ENCODE measurements at regions not wholly inside any gene's neighbourhood (a gene's known extent, or its start where the extent isn't known, plus 50 kb on each side); places are given as distances from the start of the nearest gene placed in this dataset.

DNA sequence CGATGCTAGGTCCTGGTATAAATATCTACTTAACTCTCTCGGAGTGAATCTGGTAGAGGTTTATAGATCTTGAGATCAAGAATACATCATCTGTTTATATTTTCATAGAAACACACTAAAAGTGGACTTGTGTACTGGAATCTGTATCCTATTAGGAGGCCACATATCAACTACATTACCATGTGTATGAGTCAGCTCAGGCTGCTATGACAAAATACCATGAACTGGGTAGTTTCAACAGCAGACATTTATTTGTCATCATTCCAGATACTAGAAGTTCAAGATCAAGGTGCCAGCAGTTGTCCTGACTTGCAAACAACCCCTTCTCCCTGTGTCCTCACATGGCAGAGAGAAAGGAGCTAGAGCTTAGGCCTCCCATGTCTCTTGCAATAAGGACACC lies 113.9 kb upstream of the PFKP start:
- Histone ChIP-seq H3K4me3 (no peak overlapping the region), H3K9me3 (no peaks in the 10 kb centered on the region), H3K27ac (no peak overlapping the region), H3K4me1 (no peaks in the 10 kb centered on the region), H3K36me3 (ENCODE audit: insufficient read depth in 1 of 2, low read depth in 1 of 2) (no peaks in the 10 kb centered on the region), H3K27me3 (ENCODE audit: insufficient read depth in 3 of 3, low read length in 2 of 3) (peaks cover 0 to 18% (median 0%) of the 10 kb centered on the region in 3 donors)
- ATAC-seq (no peak), DNase-seq (no peak)
- 84 to 92% (median 86%) methylated on average over 2 of the region's 2 CpGs for WGBS, 3 donors
- TF ChIP-seq, protein P1, sequence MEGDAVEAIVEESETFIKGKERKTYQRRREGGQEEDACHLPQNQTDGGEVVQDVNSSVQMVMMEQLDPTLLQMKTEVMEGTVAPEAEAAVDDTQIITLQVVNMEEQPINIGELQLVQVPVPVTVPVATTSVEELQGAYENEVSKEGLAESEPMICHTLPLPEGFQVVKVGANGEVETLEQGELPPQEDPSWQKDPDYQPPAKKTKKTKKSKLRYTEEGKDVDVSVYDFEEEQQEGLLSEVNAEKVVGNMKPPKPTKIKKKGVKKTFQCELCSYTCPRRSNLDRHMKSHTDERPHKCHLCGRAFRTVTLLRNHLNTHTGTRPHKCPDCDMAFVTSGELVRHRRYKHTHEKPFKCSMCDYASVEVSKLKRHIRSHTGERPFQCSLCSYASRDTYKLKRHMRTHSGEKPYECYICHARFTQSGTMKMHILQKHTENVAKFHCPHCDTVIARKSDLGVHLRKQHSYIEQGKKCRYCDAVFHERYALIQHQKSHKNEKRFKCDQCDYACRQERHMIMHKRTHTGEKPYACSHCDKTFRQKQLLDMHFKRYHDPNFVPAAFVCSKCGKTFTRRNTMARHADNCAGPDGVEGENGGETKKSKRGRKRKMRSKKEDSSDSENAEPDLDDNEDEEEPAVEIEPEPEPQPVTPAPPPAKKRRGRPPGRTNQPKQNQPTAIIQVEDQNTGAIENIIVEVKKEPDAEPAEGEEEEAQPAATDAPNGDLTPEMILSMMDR (IDR thresholded peaks at IDR 0.05), result no peak
- intact Hi-C loops (cut with DNase I), result no loop called here

DNA sequence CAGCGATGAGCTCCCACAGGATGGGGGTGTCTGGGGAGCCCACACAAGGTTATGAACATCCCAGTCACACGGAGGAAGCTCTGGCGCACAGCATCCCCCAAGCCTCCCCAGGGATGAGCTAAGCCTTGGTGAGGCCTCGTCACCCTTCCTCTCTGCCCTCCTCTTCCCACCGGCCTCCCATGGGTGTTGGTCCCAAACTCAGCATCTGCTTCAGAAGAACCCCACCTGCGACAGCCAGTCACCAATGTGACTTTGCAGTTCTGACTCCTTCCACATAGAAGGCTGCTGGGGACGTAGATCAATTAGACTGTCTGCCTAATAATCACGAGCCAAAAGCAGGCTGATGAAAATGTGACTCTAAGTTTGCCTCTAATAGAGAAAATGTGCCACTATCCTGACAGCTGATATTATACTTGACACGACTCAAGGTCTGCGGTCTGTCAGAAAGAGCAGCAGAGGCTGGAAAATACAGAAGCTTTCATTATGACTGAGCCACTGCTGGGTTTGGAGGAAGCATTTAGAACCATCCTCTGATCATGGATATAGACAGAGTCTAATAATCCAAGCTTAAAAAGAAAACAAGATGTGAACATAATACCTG lies 116.0 kb upstream of the PFKP start:
- Histone ChIP-seq H3K27ac (no peak overlapping the region), H3K9me3 (no peaks in the 10 kb centered on the region), H3K4me3 (no peak overlapping the region), H3K4me1 (no peaks in the 10 kb centered on the region), H3K27me3 (ENCODE audit: insufficient read depth in 3 of 3, low read length in 2 of 3) (peaks cover 0 to 25% (median 0%) of the 10 kb centered on the region in 3 donors), H3K36me3 (ENCODE audit: insufficient read depth in 1 of 2, low read depth in 1 of 2) (no peaks in the 10 kb centered on the region)
- ATAC-seq (no peak), DNase-seq (no peak)
- intact Hi-C loops (cut with DNase I), result no loop called here
- TF ChIP-seq, protein P1 (IDR thresholded peaks at IDR 0.05), result no peak
- 78 to 85% (median 84%) methylated on average over 10 of the region's 10 CpGs for WGBS, 3 donors

DNA sequence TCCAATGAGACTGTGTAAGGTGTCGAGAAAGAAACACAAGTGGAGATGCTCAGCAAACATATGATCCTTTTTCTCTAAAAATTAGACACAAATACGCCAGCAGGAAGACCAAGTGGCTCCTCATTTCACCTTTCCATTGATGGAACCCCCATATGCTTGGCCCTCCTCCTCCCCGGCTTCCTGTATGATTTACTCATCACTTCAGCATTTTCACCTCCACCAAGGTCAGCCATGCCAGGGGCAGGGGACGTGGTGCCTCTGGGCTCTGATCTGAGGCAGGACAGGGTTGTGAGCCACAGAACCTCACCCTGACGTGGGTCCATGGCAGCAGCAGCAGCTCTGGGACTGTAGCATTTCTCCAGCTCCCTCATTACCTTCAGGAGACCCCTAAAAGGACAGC lies 116.8 kb upstream of the PFKP start:
- H3K27me3 ChIP-seq (ENCODE audit: insufficient read depth in 3 of 3, low read length in 2 of 3), result peaks cover 0 to 25% (median 0%) of the 10 kb centered on the region in 3 donors
- no peaks in the 10 kb centered on the region for H3K4me1 ChIP-seq
- DNase-seq (no peak), ATAC-seq (no peak)
- H3K9me3 ChIP-seq, result no peaks in the 10 kb centered on the region
- no peak overlapping the region for H3K4me3 ChIP-seq
- 70 to 72% (median 71%) methylated on average over 5 of the region's 5 CpGs for WGBS, 3 donors
- TF ChIP-seq, protein P1 (IDR thresholded peaks at IDR 0.05), result no peak
- H3K27ac ChIP-seq, result no peak overlapping the region
- H3K36me3 ChIP-seq (ENCODE audit: insufficient read depth in 1 of 2, low read depth in 1 of 2), result no peaks in the 10 kb centered on the region
- intact Hi-C loops (cut with DNase I), result no loop called here

DNA sequence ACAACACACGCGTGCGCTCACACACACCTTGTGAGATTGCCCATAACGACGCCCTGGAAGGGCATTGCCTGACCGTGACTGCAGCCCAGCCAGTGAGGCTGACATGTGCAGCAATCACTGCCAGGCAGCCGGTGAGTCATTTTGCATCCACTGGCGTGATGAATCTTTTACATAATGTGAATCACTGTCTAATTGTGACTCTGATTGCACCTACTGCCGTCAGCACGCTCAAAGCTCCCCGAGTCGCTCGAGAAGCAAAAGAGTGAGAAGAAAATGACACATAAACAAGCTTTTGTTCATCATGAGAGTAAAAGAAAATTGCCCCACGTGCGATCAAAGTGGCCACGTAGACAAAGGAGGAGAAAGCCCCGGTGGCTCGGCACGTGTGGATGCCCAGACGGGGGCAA lies 117.4 kb upstream of the PFKP start:
- intact Hi-C loops (cut with DNase I), result no loop called here
- H3K27ac ChIP-seq, result no peak overlapping the region
- no peaks in the 10 kb centered on the region for H3K36me3 ChIP-seq (ENCODE audit: insufficient read depth in 1 of 2, low read depth in 1 of 2)
- ATAC-seq (peak in 3 of 4 donors; percentile 37 to 49 (median 43)), DNase-seq (no peak)
- peaks cover 0 to 25% (median 0%) of the 10 kb centered on the region in 3 donors for H3K27me3 ChIP-seq (ENCODE audit: insufficient read depth in 3 of 3, low read length in 2 of 3)
- no peak overlapping the region for H3K4me3 ChIP-seq
- H3K9me3 ChIP-seq, result no peaks in the 10 kb centered on the region
- TF ChIP-seq, protein P1 (IDR thresholded peaks at IDR 0.05), result no peak
- no peaks in the 10 kb centered on the region for H3K4me1 ChIP-seq
- WGBS, 3 donors, result 75 to 81% (median 79%) methylated on average over 20 of the region's 20 CpGs
